ENCODE measurements at regions not wholly inside any gene's neighbourhood (a gene's known extent, or its start where the extent isn't known, plus 50 kb on each side); places are given as distances from the start of the nearest gene placed in this dataset.

- DNase-seq: no peak
These were observed 197.6 kb upstream of the FOXD3 start for GRCh38 chr1:63124666-63125191.

- no peak for DNase-seq
These were observed 196.3 kb upstream of the FOXD3 start for GRCh38 chr1:63126104-63126503.

GRCh38 chr1:63127376-63127775, 195.0 kb upstream of the FOXD3 start:
- DNase-seq: no peak

GRCh38 chr1:63128556-63128955, 193.8 kb upstream of the FOXD3 start:
- no peak for DNase-seq

GRCh38 chr1:63129184-63129583, 193.2 kb upstream of the FOXD3 start:
- DNase-seq: no peak

GRCh38 chr1:63129855-63130254, 192.5 kb upstream of the FOXD3 start:
- no peak for DNase-seq

- DNase-seq: no peak
These were observed 187.7 kb upstream of the FOXD3 start for GRCh38 chr1:63134501-63135173.

GRCh38 chr1:63135174-63135512, 187.2 kb upstream of the FOXD3 start:
- no peak for DNase-seq

GRCh38 chr1:63135801-63136200, 186.6 kb upstream of the FOXD3 start:
- DNase-seq: no peak

GRCh38 chr1:63142001-63142400, 180.4 kb upstream of the FOXD3 start:
- no peak for DNase-seq

GRCh38 chr1:63143482-63143881, 178.9 kb upstream of the FOXD3 start:
- no peak for DNase-seq

GRCh38 chr1:63147783-63148182, 174.6 kb upstream of the FOXD3 start:
- DNase-seq: no peak

GRCh38 chr1:63148825-63149645, 173.3 kb upstream of the FOXD3 start:
- peak; percentile 43 for DNase-seq

GRCh38 chr1:63152572-63152971, 169.8 kb upstream of the FOXD3 start:
- DNase-seq: no peak

GRCh38 chr1:63155437-63155836, 166.9 kb upstream of the FOXD3 start:
- DNase-seq: no peak

- DNase-seq: no peak
These were observed 165.3 kb upstream of the FOXD3 start for GRCh38 chr1:63157085-63157484.

- DNase-seq: no peak
These were observed 153.3 kb upstream of the FOXD3 start for GRCh38 chr1:63169057-63169456.

GRCh38 chr1:63173161-63173560, 149.2 kb upstream of the FOXD3 start:
- no peak for DNase-seq

GRCh38 chr1:63189677-63190076, 132.7 kb upstream of the FOXD3 start:
- peak; percentile 52 for DNase-seq

- DNase-seq: no peak
These were observed 132.2 kb upstream of the FOXD3 start for GRCh38 chr1:63190171-63190570.

- no peak for DNase-seq
These were observed 123.4 kb upstream of the FOXD3 start for GRCh38 chr1:63198871-63199394.

GRCh38 chr1:63199706-63200335, 122.5 kb upstream of the FOXD3 start:
- DNase-seq: no peak

- no peak for DNase-seq
These were observed 121.7 kb upstream of the FOXD3 start for GRCh38 chr1:63200676-63201075.

- no peak for DNase-seq
These were observed 118.7 kb upstream of the FOXD3 start for GRCh38 chr1:63203641-63204040.
